ENCODE measurements at regions not wholly inside any gene's neighbourhood (a gene's known extent, or its start where the extent isn't known, plus 50 kb on each side); places are given as distances from the start of the nearest gene placed in this dataset.

DNA sequence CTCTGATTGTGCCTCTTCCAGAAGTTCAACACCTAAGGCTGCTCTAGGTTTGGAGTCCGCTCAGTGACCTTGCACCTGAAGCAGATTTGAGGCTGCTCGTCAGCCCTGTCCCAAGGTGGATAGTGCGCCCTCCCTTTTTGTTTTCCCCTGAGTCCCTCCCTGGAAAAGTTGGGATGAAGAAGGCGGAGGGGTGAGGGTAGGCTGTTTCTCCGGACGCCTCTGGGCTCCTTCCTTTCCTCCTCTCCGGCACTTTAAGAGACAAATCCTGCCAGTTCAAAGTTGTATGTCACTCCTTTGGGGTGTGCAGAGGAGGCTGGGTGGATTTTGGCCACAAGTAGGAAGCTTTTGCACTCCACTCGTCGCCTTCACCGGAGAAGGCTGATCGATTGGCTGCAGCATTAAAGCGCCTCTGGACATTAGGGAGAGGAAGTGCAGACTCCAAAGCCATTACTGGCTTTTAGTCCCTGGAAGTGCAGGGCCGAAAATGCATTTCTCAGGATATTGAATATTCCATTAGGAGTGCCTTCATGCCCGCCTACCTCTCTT lies 81.9 kb upstream of the PRKG1 start (continued):
- no peak for TF ChIP-seq PHF8 (conservative IDR thresholded peaks at IDR 0.05; ENCODE audit: low read depth, low read length)
- TF ChIP-seq CREB1 (IDR thresholded peaks at IDR 0.05), result no peak
- TF ChIP-seq CHD1 (IDR thresholded peaks at IDR 0.05; ENCODE audit: low read depth, low read length), result no peak
- no peak for TF ChIP-seq BRCA1 (IDR thresholded peaks at IDR 0.05; ENCODE audit: low read depth, low read length)
- TF ChIP-seq POLR2AphosphoS5 (IDR thresholded peaks at IDR 0.05; ENCODE audit: low read depth, low read length), result no peak
- TF ChIP-seq SRF (IDR thresholded peaks at IDR 0.05; ENCODE audit: low read depth, low read length), result no peak
- TF ChIP-seq, protein P1, sequence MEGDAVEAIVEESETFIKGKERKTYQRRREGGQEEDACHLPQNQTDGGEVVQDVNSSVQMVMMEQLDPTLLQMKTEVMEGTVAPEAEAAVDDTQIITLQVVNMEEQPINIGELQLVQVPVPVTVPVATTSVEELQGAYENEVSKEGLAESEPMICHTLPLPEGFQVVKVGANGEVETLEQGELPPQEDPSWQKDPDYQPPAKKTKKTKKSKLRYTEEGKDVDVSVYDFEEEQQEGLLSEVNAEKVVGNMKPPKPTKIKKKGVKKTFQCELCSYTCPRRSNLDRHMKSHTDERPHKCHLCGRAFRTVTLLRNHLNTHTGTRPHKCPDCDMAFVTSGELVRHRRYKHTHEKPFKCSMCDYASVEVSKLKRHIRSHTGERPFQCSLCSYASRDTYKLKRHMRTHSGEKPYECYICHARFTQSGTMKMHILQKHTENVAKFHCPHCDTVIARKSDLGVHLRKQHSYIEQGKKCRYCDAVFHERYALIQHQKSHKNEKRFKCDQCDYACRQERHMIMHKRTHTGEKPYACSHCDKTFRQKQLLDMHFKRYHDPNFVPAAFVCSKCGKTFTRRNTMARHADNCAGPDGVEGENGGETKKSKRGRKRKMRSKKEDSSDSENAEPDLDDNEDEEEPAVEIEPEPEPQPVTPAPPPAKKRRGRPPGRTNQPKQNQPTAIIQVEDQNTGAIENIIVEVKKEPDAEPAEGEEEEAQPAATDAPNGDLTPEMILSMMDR (IDR thresholded peaks at IDR 0.05; ENCODE audit: control extremely low read depth in 1 of 3, insufficient read depth in 1 of 3, low read depth in 1 of 3, low read length in 3 of 3), result no peak
- TF ChIP-seq SP4 (IDR thresholded peaks at IDR 0.05; ENCODE audit: low read length), result no peak
- TF ChIP-seq, protein P2, sequence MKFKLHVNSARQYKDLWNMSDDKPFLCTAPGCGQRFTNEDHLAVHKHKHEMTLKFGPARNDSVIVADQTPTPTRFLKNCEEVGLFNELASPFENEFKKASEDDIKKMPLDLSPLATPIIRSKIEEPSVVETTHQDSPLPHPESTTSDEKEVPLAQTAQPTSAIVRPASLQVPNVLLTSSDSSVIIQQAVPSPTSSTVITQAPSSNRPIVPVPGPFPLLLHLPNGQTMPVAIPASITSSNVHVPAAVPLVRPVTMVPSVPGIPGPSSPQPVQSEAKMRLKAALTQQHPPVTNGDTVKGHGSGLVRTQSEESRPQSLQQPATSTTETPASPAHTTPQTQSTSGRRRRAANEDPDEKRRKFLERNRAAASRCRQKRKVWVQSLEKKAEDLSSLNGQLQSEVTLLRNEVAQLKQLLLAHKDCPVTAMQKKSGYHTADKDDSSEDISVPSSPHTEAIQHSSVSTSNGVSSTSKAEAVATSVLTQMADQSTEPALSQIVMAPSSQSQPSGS (IDR thresholded peaks at IDR 0.05; ENCODE audit: low read length), result no peak
- no peak for TF ChIP-seq EGR1 (IDR thresholded peaks at IDR 0.05; ENCODE audit: borderline replicate concordance, low read depth, low read length)
- TF ChIP-seq TAF1 (IDR thresholded peaks at IDR 0.05; ENCODE audit: low read depth, low read length), result no peak
- TF ChIP-seq KDM5A (IDR thresholded peaks at IDR 0.05; ENCODE audit: low read length), result no peak
- TF ChIP-seq RAD21 (IDR thresholded peaks at IDR 0.05 in 1 of 2, conservative IDR thresholded peaks at IDR 0.05 in 1 of 2; ENCODE audit: low read depth in 2 of 2, low read length in 2 of 2), result no peak
- TF ChIP-seq SUZ12 (IDR thresholded peaks at IDR 0.05; ENCODE audit: low read length), result peak; percentile 60
- TF ChIP-seq JUN (IDR thresholded peaks at IDR 0.05; ENCODE audit: low read depth, low read length), result no peak
- no peak for TF ChIP-seq RNF2 (IDR thresholded peaks at IDR 0.05; ENCODE audit: borderline replicate concordance, low read depth, low read length, missing control alignments, poor library complexity, severe bottlenecking)
- TF ChIP-seq TBP (IDR thresholded peaks at IDR 0.05; ENCODE audit: low read depth, low read length), result no peak
- no peak for TF ChIP-seq CEBPB (IDR thresholded peaks at IDR 0.05; ENCODE audit: low read depth, low read length)
- TF ChIP-seq GABPA (IDR thresholded peaks at IDR 0.05; ENCODE audit: borderline replicate concordance, insufficient read depth, low read length), result no peak
- TF ChIP-seq FOSL1 (IDR thresholded peaks at IDR 0.05; ENCODE audit: insufficient read depth, low read depth, low read length), result no peak

Data from H1 (cell line).